ENCODE measurements at regions not wholly inside any gene's neighbourhood (a gene's known extent, or its start where the extent isn't known, plus 50 kb on each side); places are given as distances from the start of the nearest gene placed in this dataset.
"Not testable (repeated sequence)": the region's sequence is repeated elsewhere in the genome, so short reads cannot be mapped to it uniquely, and the experiment has no call there.

DNA sequence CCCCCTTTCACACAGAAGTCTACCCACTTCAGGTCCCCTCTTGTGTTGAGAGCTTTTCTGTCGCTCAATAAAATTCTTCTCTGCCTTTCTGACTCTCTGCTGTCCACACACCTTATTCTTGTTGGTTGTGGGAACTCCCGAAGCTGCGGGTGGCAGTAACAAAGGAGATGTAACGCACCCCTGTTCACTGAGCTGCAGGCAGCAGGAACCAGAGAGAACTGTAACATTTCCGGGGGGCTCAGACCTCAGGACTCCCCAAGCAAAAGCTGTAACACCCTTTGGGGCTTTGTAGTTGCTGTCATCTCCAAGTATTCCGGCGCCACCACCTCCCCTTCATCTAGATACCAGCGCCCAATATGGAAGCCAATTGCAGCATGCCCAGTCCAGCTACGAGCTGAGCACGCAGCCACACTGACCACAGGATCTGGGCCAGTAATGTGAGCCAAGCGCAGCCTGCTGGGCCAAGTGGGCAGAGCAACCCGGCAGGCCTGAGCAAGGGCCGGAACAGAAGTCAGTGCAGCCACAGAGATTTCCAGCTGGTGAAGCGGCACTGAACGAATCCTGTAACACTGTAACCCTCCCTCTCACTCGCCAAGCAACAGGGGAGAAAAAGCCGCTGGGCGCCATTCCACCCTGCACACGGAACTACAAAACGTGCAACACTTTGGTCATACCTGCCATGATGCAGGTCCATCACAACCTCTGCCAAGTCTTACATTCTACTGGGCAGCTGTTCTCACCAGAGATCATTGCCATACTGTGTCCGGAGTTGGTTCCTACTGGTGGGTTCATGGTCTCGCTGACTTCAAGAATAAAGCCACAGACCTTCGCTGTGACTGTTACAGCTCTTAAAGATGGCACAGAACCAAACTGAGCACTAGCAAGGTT, 194.3 kb downstream of the SPATA31A6 start:
- DNase-seq (ENCODE audit: low spot score), result not testable (repeated sequence)

- DNase-seq (ENCODE audit: low spot score), result no peak
These were observed 195.0 kb downstream of the SPATA31A6 start for GRCh38 chr9:42378418-42378815.

DNA sequence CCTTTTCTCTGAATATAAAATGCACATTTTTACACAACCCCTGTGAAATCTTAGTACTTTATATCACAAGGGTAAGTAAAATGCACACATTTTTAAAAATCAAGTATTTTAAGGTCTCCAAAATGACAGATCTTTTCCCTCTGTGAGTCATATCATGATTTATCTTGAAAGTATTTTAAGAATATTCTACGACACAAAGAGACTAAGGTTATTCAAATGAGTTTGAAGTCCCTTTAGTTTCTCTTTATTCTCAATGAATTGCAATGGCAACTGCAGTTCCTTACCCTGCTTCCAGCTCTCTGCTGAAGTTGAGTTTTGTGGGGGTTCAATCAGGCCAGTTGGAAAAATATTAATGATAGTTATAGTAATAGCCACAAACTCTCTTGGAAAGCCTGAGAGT, 196.1 kb downstream of the SPATA31A6 start:
- DNase-seq (ENCODE audit: low spot score), result not testable (repeated sequence)

DNA sequence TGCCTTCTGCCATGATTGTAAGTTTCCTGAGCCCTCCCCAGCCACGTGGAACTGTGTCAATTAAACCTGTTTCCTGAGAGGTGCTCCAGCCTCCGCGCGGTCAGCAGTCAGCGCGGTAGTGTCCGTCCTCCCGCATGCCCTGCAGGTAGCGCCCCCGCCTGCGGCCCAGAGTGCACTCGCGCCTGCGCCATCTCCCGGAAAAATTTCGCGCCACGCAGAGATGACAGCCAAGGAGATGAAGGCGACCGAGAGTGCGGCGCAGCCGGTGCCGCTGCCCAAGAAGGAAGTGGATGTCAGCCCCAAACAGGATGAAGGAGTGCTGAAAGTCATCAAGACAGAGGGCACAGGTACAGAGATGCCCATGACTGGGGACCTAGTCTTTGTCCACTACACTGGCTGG, 201.1 kb downstream of the SPATA31A6 start:
- not testable (repeated sequence) for DNase-seq (ENCODE audit: low spot score)

DNA sequence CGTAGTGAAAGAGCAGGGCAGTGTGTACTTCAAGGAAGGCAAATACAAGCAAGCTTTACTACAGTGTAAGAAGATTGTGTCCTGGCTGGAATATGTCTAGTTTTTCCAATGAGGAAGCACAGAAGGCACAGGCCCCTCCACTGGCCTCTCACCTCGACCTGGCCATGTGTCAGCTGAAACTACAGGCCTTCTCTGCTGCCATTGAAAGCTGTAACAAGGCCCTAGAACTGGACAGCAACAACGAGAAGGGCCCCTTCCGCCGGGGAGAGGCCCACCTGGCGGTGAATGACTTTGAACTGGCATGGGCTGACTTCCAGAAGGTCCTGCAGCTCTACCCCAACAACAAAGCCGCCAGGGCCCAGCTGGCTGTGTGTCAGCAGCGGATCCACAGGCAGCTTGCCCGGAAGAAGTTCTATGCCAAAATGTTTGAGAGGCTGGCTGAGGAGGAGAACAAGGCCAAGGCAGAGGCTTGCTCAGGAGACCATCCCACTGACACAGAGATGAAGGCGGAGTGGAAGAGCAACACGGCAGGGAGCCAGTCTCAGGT, 202.2 kb downstream of the SPATA31A6 start:
- not testable (repeated sequence) for DNase-seq (ENCODE audit: low spot score)

GRCh38 chr9:42386477-42386876, 203.0 kb downstream of the SPATA31A6 start:
- no peak for DNase-seq (ENCODE audit: low spot score)

- no peak for DNase-seq (ENCODE audit: low spot score)
These were observed 204.8 kb downstream of the SPATA31A6 start for GRCh38 chr9:42388146-42388690.

DNA sequence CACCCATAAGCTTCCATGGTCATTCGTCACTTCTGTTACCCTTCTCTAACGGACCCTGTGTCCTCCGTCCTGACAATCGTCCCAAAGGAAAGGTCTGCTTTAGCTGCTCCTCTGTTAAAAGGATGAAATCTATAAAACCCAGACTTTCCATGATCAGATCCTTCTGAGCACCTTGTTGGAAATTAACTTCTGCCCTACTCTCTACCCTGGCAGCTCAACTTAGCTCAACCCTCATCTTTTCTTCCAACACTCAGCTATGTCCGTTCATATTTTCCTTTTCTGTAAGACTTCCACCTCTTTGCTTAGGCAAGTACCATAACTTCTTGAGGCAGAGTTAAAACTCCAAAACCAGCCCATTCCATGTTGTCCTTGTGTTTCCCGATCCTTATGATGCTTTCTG, 205.4 kb downstream of the SPATA31A6 start:
- DNase-seq (ENCODE audit: low spot score), result no peak

DNA sequence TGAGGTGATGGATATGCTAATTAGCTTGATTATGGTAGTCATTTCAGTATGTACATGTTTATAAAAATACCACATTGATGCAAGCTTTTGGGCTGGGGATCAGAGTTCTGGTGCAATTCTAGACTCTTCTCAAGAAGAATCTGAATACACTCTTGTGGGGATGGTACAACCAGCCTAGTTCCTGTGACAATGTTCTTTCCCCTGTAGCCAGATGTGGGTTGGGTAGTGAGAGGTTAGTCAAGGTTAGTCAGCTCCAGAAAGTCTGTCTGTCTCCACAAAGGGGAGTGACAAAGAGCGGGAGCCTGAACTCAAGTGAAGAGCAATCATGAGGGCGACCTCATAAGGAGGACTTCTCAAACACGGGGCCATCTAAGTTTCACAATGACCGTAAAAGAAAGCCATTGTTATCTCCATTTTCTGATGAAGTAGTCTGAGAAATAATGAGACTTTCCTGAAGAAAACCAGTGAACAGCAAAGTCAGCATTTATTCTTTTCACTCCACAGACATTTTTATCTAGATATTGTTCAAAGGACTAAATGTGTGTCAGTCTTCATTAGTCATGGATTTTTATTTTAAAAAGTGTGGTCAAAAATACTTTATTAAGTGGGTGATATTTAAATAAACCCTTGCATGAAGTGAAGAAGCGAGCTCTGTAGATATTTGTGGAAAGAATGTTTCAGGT, 209.5 kb downstream of the SPATA31A6 start:
- not testable (repeated sequence) for DNase-seq (ENCODE audit: low spot score)

GRCh38 chr9:42396318-42396717, 212.9 kb downstream of the SPATA31A6 start:
- DNase-seq (ENCODE audit: low spot score), result no peak

DNA sequence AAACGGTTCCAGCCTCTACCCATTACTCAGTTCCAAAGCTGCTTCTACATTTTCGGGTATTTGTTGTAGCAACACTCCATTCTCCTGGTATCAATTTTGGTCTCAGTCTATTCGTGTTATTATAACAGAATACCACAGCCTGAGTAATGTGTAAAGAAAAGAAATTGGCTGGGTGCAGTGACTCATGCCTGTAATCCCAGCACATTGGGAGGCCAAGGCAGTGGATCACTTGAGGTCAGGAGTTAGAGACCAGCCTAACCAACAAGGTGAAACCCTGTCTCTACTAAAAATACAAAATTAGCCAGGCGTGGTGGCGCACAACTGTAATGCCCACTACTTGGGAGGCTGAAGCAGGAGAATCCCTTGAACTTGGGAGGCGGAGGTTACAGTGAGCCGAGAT, 213.9 kb downstream of the SPATA31A6 start:
- DNase-seq (ENCODE audit: low spot score), result not testable (repeated sequence)

DNA sequence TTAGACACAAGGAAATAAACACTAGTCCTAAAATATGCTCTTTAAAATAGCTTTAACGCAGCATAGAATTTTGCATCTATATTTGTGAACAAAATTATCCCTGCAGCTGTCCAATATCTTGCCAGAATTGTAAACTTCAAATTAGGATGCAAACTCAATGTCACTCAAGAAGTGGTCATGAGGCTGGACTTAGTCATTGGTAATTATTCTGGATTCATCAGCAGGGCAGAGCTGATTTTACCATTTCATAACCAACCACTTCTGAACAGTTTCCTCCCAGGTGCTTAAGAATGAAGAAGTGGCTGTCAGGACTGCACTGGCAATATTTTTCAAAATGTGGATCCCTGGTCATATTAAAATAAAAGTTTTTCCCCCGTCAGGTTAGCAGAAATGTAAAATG, 219.5 kb downstream of the SPATA31A6 start:
- DNase-seq (ENCODE audit: low spot score), result not testable (repeated sequence)

- not testable (repeated sequence) for DNase-seq (ENCODE audit: low spot score)
These were observed 226.1 kb downstream of the SPATA31A6 start for GRCh38 chr9:42409581-42409980.

DNA sequence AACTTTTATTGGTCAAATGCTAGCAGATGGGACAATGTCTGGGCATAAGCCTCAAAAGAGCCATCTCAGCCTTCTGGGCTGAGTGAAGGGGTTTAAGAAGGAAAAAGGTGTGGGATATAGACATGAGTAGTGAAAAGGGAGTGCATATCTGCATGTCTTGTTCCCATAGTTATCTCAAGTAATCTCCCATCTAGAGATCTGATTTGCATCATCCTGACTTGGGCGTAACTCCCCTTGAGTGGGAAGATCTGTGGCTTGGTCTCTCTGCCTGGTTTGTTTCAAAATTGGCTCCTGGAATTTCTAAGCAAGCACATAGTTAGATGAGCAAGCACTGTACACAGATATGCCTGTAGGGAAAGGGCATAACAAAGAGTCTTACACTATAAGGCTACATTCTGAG, 228.9 kb downstream of the SPATA31A6 start:
- not testable (repeated sequence) for DNase-seq (ENCODE audit: low spot score)

DNA sequence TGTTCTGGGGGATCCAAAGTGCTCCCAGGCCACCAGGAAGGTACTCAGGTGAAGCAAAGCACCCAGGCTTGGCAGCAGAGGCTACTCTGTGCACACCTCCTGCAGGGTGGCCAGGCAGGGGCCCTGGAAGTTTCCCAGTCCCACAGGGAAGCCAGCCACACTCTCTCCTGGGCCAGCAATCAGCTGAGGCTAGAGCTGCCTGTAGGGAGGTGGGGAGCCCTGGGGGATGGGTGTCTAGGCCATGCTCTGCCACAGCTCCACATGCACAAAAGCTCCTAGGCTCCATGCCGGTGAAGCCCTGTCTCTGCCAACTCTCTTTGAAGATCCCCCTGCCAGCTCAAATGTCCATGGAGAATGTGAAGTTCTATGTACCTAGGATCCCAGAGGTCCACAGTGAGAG, 231.4 kb downstream of the SPATA31A6 start:
- DNase-seq (ENCODE audit: low spot score), result not testable (repeated sequence)

GRCh38 chr9:42419652-42420051, 236.2 kb downstream of the SPATA31A6 start:
- not testable (repeated sequence) for DNase-seq (ENCODE audit: low spot score)

- not testable (repeated sequence) for DNase-seq (ENCODE audit: low spot score)
These were observed 236.9 kb downstream of the SPATA31A6 start for GRCh38 chr9:42420324-42420723.

DNA sequence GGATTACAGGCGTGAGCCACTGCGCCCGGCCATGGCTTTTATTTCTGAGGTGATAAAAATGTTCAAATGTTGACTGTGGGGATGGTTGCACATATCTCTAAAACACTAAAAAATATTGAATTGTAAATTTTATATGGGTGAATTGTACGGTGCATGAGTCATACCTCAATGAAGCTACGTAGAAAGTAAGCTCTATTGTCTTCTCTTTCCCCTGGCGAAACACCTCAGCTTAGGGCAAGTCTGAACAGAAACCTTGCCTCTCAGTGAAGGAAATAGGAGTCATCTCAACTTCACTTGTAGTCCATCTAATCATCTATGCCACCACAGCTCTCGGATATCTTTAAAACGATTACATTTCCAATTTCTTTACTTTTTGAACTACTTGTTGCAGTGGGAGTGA, 238.2 kb downstream of the SPATA31A6 start:
- not testable (repeated sequence) for DNase-seq (ENCODE audit: low spot score)

- not testable (repeated sequence) for DNase-seq (ENCODE audit: low spot score)
These were observed 247.5 kb downstream of the SPATA31A6 start for GRCh38 chr9:42430674-42431615.

GRCh38 chr9:42431616-42432010, 248.2 kb downstream of the SPATA31A6 start:
- DNase-seq (ENCODE audit: low spot score), result not testable (repeated sequence)
